Gastrocnemius medialis (tissue), 4 donors: ENCODE measurements at regions not wholly inside any gene's neighbourhood (a gene's known extent, or its start where the extent isn't known, plus 50 kb on each side); places are given as distances from the start of the nearest gene placed in this dataset.

Experiments used
- ATAC-seq, 2 donors: fragments of 150-250 bp; one replicate each; pipeline ENCODE4 v1.9.1; 2016
- DNase-seq, 2 donors: peaks; one replicate each; pipeline ENCODE4 v3.0.0-alpha.2; 2019
- H3K27ac ChIP-seq, 4 donors: fragments of 200-600 bp; sonication (generic); 1 replicate in 1 of 4; 2 replicates in 3 of 4; pipeline ENCODE4 v1.5.1; 2016 to 2018; ENCODE audit warnings: mild to moderate bottlenecking in 2 of 4, moderate library complexity in 1 of 4
- H3K27me3 ChIP-seq, 3 donors: fragments of 200-600 bp; sonication (generic) in 2 of 3; 1 replicate in 1 of 3; 2 replicates in 2 of 3; pipeline versions ENCODE4 v1.5.1 to v1.6.0; 2016 to 2019; ENCODE audit warnings: mild to moderate bottlenecking in 1 of 3, moderate library complexity in 1 of 3
- H3K36me3 ChIP-seq, 2 donors: fragments of 200-600 bp; sonication (generic) in 1 of 2; one replicate each; pipeline ENCODE4 v1.5.1; 2017 to 2018
- H3K4me1 ChIP-seq, 2 donors: fragments of 200-600 bp; sonication (generic) in 1 of 2; one replicate each; pipeline ENCODE4 v1.5.1; 2016 to 2017; ENCODE audit warnings: mild to moderate bottlenecking in 2 of 2
- H3K4me3 ChIP-seq, 4 donors: fragments of 200-600 bp; sonication (generic) in 3 of 4; 1 replicate in 1 of 4; 2 replicates in 3 of 4; pipeline ENCODE4 v1.5.1; 2016 to 2019; ENCODE audit warnings: mild to moderate bottlenecking in 2 of 4
- H3K9me3 ChIP-seq, 3 donors: fragments of 200-600 bp; sonication (generic) in 2 of 3; 1 replicate in 1 of 3; 2 replicates in 2 of 3; pipeline ENCODE4 v1.5.1; 2016 to 2019
- CTCF ChIP-seq, 5 experiments: fragments of 450-650 bp in 3 of 5; fragments of 200-600 bp in 2 of 5; sonication (generic) in 2 of 5; IDR thresholded peaks in 4 of 5; conservative IDR thresholded peaks in 1 of 5; 1 replicate in 4 of 5; 2 replicates in 1 of 5; pipeline ENCODE4 v1.5.1; 2016 to 2019; ENCODE audit warnings: antibody characterized with exemption in 5 of 5, mild to moderate bottlenecking in 3 of 5, moderate library complexity in 3 of 5
- POLR2A ChIP-seq, 2 donors: fragments of 450-650 bp; IDR thresholded peaks; one replicate each; pipeline ENCODE4 v1.6.1; 2017; ENCODE audit warnings: antibody characterized with exemption in 2 of 2, mild to moderate bottlenecking in 2 of 2, moderate library complexity in 2 of 2
- in situ Hi-C, 4 donors: fragments of 200-750 bp; cut with MboI; loops; one replicate each; pipeline versions ENCODE4 v1.15.0 to v1.8.0; 2017; ENCODE audit warnings: low sequenced_read_pairs in 4 of 4
- intact Hi-C: fragments of 100-400 bp; cut with DNase I; formaldehyde crosslinking; loops from one replicate; pipeline ENCODE4 v1.15.1; 2023; ENCODE audit warnings: low total_unique reads

DNA sequence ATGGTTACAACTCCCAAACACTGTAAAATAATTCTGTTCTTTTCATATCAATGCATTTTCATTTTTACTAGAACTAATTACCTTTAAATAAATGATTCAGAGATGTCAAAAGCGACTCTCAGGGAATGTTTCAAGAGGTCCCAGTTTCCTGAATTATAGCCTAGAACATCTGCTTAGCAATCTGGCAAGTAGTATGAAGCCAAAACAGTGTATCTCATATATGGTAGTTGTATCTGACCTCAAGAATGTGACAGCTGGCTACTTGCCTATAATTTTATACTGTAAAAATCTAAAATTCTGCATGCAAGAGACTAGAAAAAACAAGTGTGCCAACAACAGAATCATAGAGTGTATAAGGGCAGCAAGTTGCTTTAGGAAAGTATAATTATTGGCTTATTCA, 187.7 kb upstream of the POU5F2 start:
- TF ChIP-seq CTCF (IDR thresholded peaks at IDR 0.05 in 4 of 5, conservative IDR thresholded peaks at IDR 0.05 in 1 of 5), result no peak
- no peak for TF ChIP-seq POLR2A (IDR thresholded peaks at IDR 0.05)
- DNase-seq (no peak), ATAC-seq (no peak)
- Histone ChIP-seq H3K4me3 (no peak overlapping the region), H3K27ac (no peak overlapping the region), H3K27me3 (no peaks in the 10 kb centered on the region), H3K36me3 (no peaks in the 10 kb centered on the region), H3K4me1 (no peaks in the 10 kb centered on the region), H3K9me3 (no peaks in the 10 kb centered on the region)
- in situ Hi-C loops, result no loop called here
- intact Hi-C loops, result no loop called here

GRCh38 chr5:93926831-93927620, 185.6 kb upstream of the POU5F2 start:
- TF ChIP-seq CTCF (IDR thresholded peaks at IDR 0.05 in 4 of 5, conservative IDR thresholded peaks at IDR 0.05 in 1 of 5) (no peak), POLR2A (IDR thresholded peaks at IDR 0.05) (no peak)
- in situ Hi-C loops, result no loop called here
- Histone ChIP-seq H3K27me3 (no peaks in the 10 kb centered on the region), H3K4me1 (no peaks in the 10 kb centered on the region), H3K36me3 (no peaks in the 10 kb centered on the region), H3K4me3 (no peak overlapping the region), H3K9me3 (no peaks in the 10 kb centered on the region), H3K27ac (no peak overlapping the region)
- DNase-seq (no peak), ATAC-seq (no peak)
- intact Hi-C loops, result no loop called here

- Histone ChIP-seq H3K27me3 (no peaks in the 10 kb centered on the region), H3K36me3 (no peaks in the 10 kb centered on the region), H3K4me1 (no peaks in the 10 kb centered on the region), H3K9me3 (no peaks in the 10 kb centered on the region), H3K27ac (no peak overlapping the region), H3K4me3 (no peak overlapping the region)
- no peak for DNase-seq
- intact Hi-C loops (no loop called here), in situ Hi-C loops (no loop called here)
- no peak for TF ChIP-seq POLR2A (IDR thresholded peaks at IDR 0.05)
- no peak for TF ChIP-seq CTCF (IDR thresholded peaks at IDR 0.05 in 4 of 5, conservative IDR thresholded peaks at IDR 0.05 in 1 of 5)
- ATAC-seq, result no peak
These were observed 183.9 kb upstream of the POU5F2 start for GRCh38 chr5:93925321-93925720.

GRCh38 chr5:93924628-93925027, 183.2 kb upstream of the POU5F2 start:
- intact Hi-C loops (no loop called here), in situ Hi-C loops (loop anchor here in 2 of 4 donors (25.0 kb wide), 2 partner anchors 312 to 337 kb away; partner anchors contain the start of genes NR2F1 (in 1 of the 2) and NR2F1-AS1 (in 1 of the 2))
- no peaks in the 10 kb centered on the region for H3K4me1 ChIP-seq
- no peak overlapping the region for H3K4me3 ChIP-seq
- H3K27ac ChIP-seq, result no peak overlapping the region
- ATAC-seq, result no peak
- no peaks in the 10 kb centered on the region for H3K36me3 ChIP-seq
- DNase-seq, result no peak
- no peaks in the 10 kb centered on the region for H3K27me3 ChIP-seq
- no peak for TF ChIP-seq CTCF (IDR thresholded peaks at IDR 0.05 in 4 of 5, conservative IDR thresholded peaks at IDR 0.05 in 1 of 5)
- no peak for TF ChIP-seq POLR2A (IDR thresholded peaks at IDR 0.05)
- H3K9me3 ChIP-seq, result no peaks in the 10 kb centered on the region
